Liver (tissue), 8 donors: ENCODE measurements at regions not wholly inside any gene's neighbourhood (a gene's known extent, or its start where the extent isn't known, plus 50 kb on each side); places are given as distances from the start of the nearest gene placed in this dataset.
"Not testable (repeated sequence)": the region's sequence is repeated elsewhere in the genome, so short reads cannot be mapped to it uniquely, and the experiment has no call there.

Experiments
- DNase-seq: peaks from one replicate; pipeline ENCODE4 v3.0.0-alpha.2; 2017; ENCODE audit warnings: low spot score
- H3K27ac ChIP-seq, 2 donors: one replicate each; pipeline ENCODE4 v1.7.0; 2013; ENCODE audit warnings: inconsistent platforms in 2 of 2, low read length in 2 of 2, control low read depth in 1 of 2, low read depth in 1 of 2, mild to moderate bottlenecking in 1 of 2
- H3K27me3 ChIP-seq, 4 donors: one replicate each; pipeline versions ENCODE4 v1.6.1 to v1.7.0; 2013; ENCODE audit warnings: low read length in 3 of 4, inconsistent platforms in 1 of 4, mild to moderate bottlenecking in 1 of 4, moderate library complexity in 1 of 4; ENCODE audit not compliant: control insufficient read depth in 4 of 4, insufficient read depth in 4 of 4
- H3K36me3 ChIP-seq, 4 donors: one replicate each; pipeline versions ENCODE4 v1.6.1 to v1.7.0; 2013; ENCODE audit warnings: low read length in 3 of 4, mild to moderate bottlenecking in 3 of 4, low read depth in 1 of 4, moderate library complexity in 1 of 4; ENCODE audit not compliant: control insufficient read depth in 4 of 4, insufficient read depth in 3 of 4
- H3K4me1 ChIP-seq, 4 donors: one replicate each; pipeline versions ENCODE4 v1.6.1 to v1.7.0; 2013; ENCODE audit warnings: low read length in 3 of 4, mild to moderate bottlenecking in 3 of 4, moderate library complexity in 1 of 4; ENCODE audit not compliant: control insufficient read depth in 4 of 4, insufficient read depth in 4 of 4
- H3K4me3 ChIP-seq, 3 donors: one replicate each; pipeline versions ENCODE4 v1.6.1 to v1.7.0; 2013; ENCODE audit warnings: low read length in 3 of 3, control low read depth in 1 of 3, low read depth in 1 of 3, mild to moderate bottlenecking in 1 of 3
- H3K9ac ChIP-seq, 2 donors: one replicate each; pipeline ENCODE4 v1.7.0; 2013; ENCODE audit warnings: low read length in 2 of 2, mild to moderate bottlenecking in 2 of 2, moderate library complexity in 2 of 2, control low read depth in 1 of 2, low read depth in 1 of 2
- H3K9me3 ChIP-seq, 4 donors: one replicate each; pipeline versions ENCODE4 v1.6.1 to v1.7.0; 2013; ENCODE audit warnings: low read length in 3 of 4; ENCODE audit not compliant: control insufficient read depth in 4 of 4
- FOXA1 ChIP-seq: IDR thresholded peaks from 2 replicates; pipeline ENCODE4 v1.6.1; 2016; ENCODE audit warnings: antibody characterized with exemption
- FOXA2 ChIP-seq: IDR thresholded peaks from 2 replicates; pipeline ENCODE4 v1.6.1; 2016; ENCODE audit warnings: antibody characterized with exemption
- HNF4G ChIP-seq: IDR thresholded peaks from 2 replicates; pipeline ENCODE4 v1.6.1; 2016; ENCODE audit warnings: antibody characterized with exemption
- NR2F2 ChIP-seq: IDR thresholded peaks from 2 replicates; pipeline ENCODE4 v1.6.1; 2016; ENCODE audit warnings: antibody characterized with exemption
- RAD21 ChIP-seq, 2 donors: IDR thresholded peaks; 2 replicates each; pipeline ENCODE4 v1.6.1; 2016; ENCODE audit warnings: antibody characterized with exemption in 2 of 2, mild to moderate bottlenecking in 2 of 2
- TAF1 ChIP-seq: conservative IDR thresholded peaks from 2 replicates; pipeline ENCODE4 v1.6.1; 2016; ENCODE audit warnings: antibody characterized with exemption, mild to moderate bottlenecking
- YY1 ChIP-seq: IDR thresholded peaks from 2 replicates; pipeline ENCODE4 v1.6.1; 2016; ENCODE audit warnings: antibody characterized with exemption, mild to moderate bottlenecking
- ZBTB33 ChIP-seq: IDR thresholded peaks from 2 replicates; pipeline ENCODE4 v1.6.1; 2016; ENCODE audit warnings: antibody characterized with exemption
- WGBS: extraction: QIAGEN DNeasy Blood & Tissue Kit; methylation state at CpG from one replicate; pipeline ENCODE4 v1.1.7; 2013; 5-methylcytosine and 5-hydroxymethylcytosine counted together
- TF ChIP-seq, protein P1 (sequence below): fragments of 150-350 bp; IDR thresholded peaks from 2 replicates; pipeline ENCODE4 v1.5.1; 2017; ENCODE audit warnings: improper control_type of control experiment, low read depth, low read length; ENCODE audit not compliant: missing input control
- TF ChIP-seq, protein P2 (sequence below): IDR thresholded peaks from 2 replicates; pipeline ENCODE4 v1.6.1; 2016; ENCODE audit warnings: antibody characterized with exemption, mild to moderate bottlenecking
- donor health status: healthy.
- donor health status: healthy.
- donor health status: healthy.
- donor health status: healthy.
- donor health status: healthy.

GRCh38 chr3:35924070-35924469, 284.7 kb downstream of the ARPP21 start:
- DNase-seq, H3K4me3 ChIP-seq, H3K27me3 ChIP-seq, H3K27ac ChIP-seq, H3K36me3 ChIP-seq, H3K9ac ChIP-seq, H3K9me3 ChIP-seq, H3K4me1 ChIP-seq: not testable (repeated sequence)
- peak; percentile 65 to 76 for TF ChIP-seq RAD21 (IDR thresholded peaks at IDR 0.05)
- TF ChIP-seq, protein P1, sequence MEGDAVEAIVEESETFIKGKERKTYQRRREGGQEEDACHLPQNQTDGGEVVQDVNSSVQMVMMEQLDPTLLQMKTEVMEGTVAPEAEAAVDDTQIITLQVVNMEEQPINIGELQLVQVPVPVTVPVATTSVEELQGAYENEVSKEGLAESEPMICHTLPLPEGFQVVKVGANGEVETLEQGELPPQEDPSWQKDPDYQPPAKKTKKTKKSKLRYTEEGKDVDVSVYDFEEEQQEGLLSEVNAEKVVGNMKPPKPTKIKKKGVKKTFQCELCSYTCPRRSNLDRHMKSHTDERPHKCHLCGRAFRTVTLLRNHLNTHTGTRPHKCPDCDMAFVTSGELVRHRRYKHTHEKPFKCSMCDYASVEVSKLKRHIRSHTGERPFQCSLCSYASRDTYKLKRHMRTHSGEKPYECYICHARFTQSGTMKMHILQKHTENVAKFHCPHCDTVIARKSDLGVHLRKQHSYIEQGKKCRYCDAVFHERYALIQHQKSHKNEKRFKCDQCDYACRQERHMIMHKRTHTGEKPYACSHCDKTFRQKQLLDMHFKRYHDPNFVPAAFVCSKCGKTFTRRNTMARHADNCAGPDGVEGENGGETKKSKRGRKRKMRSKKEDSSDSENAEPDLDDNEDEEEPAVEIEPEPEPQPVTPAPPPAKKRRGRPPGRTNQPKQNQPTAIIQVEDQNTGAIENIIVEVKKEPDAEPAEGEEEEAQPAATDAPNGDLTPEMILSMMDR: peak; percentile 36
- TF ChIP-seq YY1: peak; percentile 12

- no peak overlapping the region for H3K27ac ChIP-seq
- H3K27me3 ChIP-seq: no peaks in the 10 kb centered on the region
- H3K36me3 ChIP-seq: no peaks in the 10 kb centered on the region
- TF ChIP-seq RAD21 (IDR thresholded peaks at IDR 0.05) (no peak), TAF1 (no peak), FOXA2 (no peak), NR2F2 (no peak)
- TF ChIP-seq, protein P2, sequence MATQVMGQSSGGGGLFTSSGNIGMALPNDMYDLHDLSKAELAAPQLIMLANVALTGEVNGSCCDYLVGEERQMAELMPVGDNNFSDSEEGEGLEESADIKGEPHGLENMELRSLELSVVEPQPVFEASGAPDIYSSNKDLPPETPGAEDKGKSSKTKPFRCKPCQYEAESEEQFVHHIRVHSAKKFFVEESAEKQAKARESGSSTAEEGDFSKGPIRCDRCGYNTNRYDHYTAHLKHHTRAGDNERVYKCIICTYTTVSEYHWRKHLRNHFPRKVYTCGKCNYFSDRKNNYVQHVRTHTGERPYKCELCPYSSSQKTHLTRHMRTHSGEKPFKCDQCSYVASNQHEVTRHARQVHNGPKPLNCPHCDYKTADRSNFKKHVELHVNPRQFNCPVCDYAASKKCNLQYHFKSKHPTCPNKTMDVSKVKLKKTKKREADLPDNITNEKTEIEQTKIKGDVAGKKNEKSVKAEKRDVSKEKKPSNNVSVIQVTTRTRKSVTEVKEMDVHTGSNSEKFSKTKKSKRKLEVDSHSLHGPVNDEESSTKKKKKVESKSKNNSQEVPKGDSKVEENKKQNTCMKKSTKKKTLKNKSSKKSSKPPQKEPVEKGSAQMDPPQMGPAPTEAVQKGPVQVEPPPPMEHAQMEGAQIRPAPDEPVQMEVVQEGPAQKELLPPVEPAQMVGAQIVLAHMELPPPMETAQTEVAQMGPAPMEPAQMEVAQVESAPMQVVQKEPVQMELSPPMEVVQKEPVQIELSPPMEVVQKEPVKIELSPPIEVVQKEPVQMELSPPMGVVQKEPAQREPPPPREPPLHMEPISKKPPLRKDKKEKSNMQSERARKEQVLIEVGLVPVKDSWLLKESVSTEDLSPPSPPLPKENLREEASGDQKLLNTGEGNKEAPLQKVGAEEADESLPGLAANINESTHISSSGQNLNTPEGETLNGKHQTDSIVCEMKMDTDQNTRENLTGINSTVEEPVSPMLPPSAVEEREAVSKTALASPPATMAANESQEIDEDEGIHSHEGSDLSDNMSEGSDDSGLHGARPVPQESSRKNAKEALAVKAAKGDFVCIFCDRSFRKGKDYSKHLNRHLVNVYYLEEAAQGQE: no peak
- TF ChIP-seq, protein P1: no peak
- H3K9me3 ChIP-seq: no peaks in the 10 kb centered on the region
- H3K9ac ChIP-seq: no peak overlapping the region
- H3K4me3 ChIP-seq: no peak overlapping the region
- no peak for DNase-seq
- no peaks in the 10 kb centered on the region for H3K4me1 ChIP-seq
- 79% methylated on average over 3 of the region's 3 CpGs for WGBS
Measured at GRCh38 chr3:35927441-35927840, 288.1 kb downstream of the ARPP21 start.

DNA sequence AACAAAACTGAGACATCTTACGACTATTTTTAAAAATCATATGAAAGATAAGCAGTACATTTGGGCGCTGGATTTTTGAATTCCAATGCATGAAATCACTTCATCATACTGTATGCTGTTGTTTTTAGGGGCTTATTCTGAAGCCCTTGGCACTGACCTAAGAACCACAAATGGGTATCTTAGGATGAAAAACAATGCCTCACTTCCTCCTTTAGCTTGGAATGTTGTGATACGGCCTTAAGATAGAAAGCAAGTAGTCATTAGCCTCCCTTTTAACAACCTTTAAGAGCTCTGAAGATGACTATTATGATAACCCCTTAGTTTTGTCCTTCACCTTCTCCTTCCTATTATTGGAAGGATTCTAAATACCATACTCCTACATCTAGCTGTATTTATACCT, 289.8 kb downstream of the ARPP21 start:
- WGBS: 80% methylated on average over 3 of the region's 3 CpGs
- H3K4me1 ChIP-seq: no peaks in the 10 kb centered on the region

More for the DNA sequence above, 289.8 kb downstream of the ARPP21 start:
- Histone ChIP-seq H3K27me3 (no peaks in the 10 kb centered on the region), H3K4me3 (no peak overlapping the region), H3K27ac (no peak overlapping the region), H3K9me3 (no peaks in the 10 kb centered on the region), H3K36me3 (no peaks in the 10 kb centered on the region), H3K9ac (no peak overlapping the region)
- TF ChIP-seq NR2F2 (no peak), ZBTB33 (no peak), RAD21 (IDR thresholded peaks at IDR 0.05) (no peak), HNF4G (no peak), TAF1 (no peak), YY1 (no peak), FOXA1 (no peak)
- TF ChIP-seq, protein P1: no peak
- TF ChIP-seq, protein P2: no peak
- no peak for DNase-seq
